SK-N-MC (cell line): ENCODE measurements at regions not wholly inside any gene's neighbourhood (a gene's known extent, or its start where the extent isn't known, plus 50 kb on each side); places are given as distances from the start of the nearest gene placed in this dataset.

Source experiments
- EZH2 ChIP-seq: fragments of 200-600 bp; sonication (generic); IDR thresholded peaks from one replicate; pipeline ENCODE4 v1.6.1; 2017; ENCODE audit warnings: antibody characterized with exemption
- POLR2AphosphoS5 ChIP-seq: IDR thresholded peaks from 2 replicates; pipeline ENCODE4 v1.6.1; 2012; ENCODE audit warnings: mild to moderate bottlenecking, low read depth, low read length, borderline replicate concordance

GRCh38 chr2:14577843-14578242 lies 54.7 kb upstream of the LRATD1 start:
- no peak for TF ChIP-seq EZH2
- TF ChIP-seq POLR2AphosphoS5 = no peak
